ENCODE measurements at regions not wholly inside any gene's neighbourhood (a gene's known extent, or its start where the extent isn't known, plus 50 kb on each side); places are given as distances from the start of the nearest gene placed in this dataset.

- DNase-seq, result no peak
Observed at GRCh38 chr19:29093553-29093908, 119.4 kb downstream of the UQCRFS1 start.

- no peak for DNase-seq
Observed at GRCh38 chr19:29092712-29093552, 120.0 kb downstream of the UQCRFS1 start.

GRCh38 chr19:29090783-29091526 is 122.0 kb downstream of the UQCRFS1 start:
- no peak for DNase-seq

- no peak for DNase-seq
Observed at GRCh38 chr19:29089315-29089870, 123.6 kb downstream of the UQCRFS1 start.

GRCh38 chr19:29088761-29089160 is 124.2 kb downstream of the UQCRFS1 start:
- no peak for DNase-seq

GRCh38 chr19:29086646-29087045 is 126.3 kb downstream of the UQCRFS1 start:
- no peak for DNase-seq

GRCh38 chr19:29086182-29086581 is 126.8 kb downstream of the UQCRFS1 start:
- DNase-seq, result no peak

GRCh38 chr19:29085630-29086029 is 127.3 kb downstream of the UQCRFS1 start:
- DNase-seq, result no peak

- no peak for DNase-seq
Observed at GRCh38 chr19:29085206-29085605, 127.7 kb downstream of the UQCRFS1 start.

- no peak for DNase-seq
Observed at GRCh38 chr19:29084266-29084665, 128.7 kb downstream of the UQCRFS1 start.

- DNase-seq, result no peak
Observed at GRCh38 chr19:29083863-29084262, 129.1 kb downstream of the UQCRFS1 start.

GRCh38 chr19:29079356-29080032 is 133.5 kb downstream of the UQCRFS1 start:
- DNase-seq, result no peak

GRCh38 chr19:29076963-29077362 is 136.0 kb downstream of the UQCRFS1 start:
- DNase-seq, result no peak

- DNase-seq, result no peak
Observed at GRCh38 chr19:29076161-29076560, 136.8 kb downstream of the UQCRFS1 start.

GRCh38 chr19:29075149-29075548 is 137.8 kb downstream of the UQCRFS1 start:
- no peak for DNase-seq

- no peak for DNase-seq
Observed at GRCh38 chr19:29074579-29074978, 138.4 kb downstream of the UQCRFS1 start.

GRCh38 chr19:29067831-29068230 is 145.1 kb downstream of the UQCRFS1 start:
- DNase-seq, result no peak

GRCh38 chr19:29062475-29063435 is 150.2 kb downstream of the UQCRFS1 start:
- DNase-seq, result no peak

- no peak for DNase-seq
Observed at GRCh38 chr19:29060813-29061364, 152.1 kb downstream of the UQCRFS1 start.

GRCh38 chr19:29056535-29056934 is 156.4 kb downstream of the UQCRFS1 start:
- no peak for DNase-seq

GRCh38 chr19:29054886-29055675 is 157.9 kb downstream of the UQCRFS1 start:
- no peak for DNase-seq

All from NCI-H1105 treated with DMSO at 0.1 percent for 48 hours (cell line).